ENCODE measurements at regions not wholly inside any gene's neighbourhood (a gene's known extent, or its start where the extent isn't known, plus 50 kb on each side); places are given as distances from the start of the nearest gene placed in this dataset.

- TF ChIP-seq CTCF (conservative IDR thresholded peaks at IDR 0.05; ENCODE audit: low read depth, low read length) = no peak
- no peak overlapping the region for H3K4me3 ChIP-seq (ENCODE audit: low read depth, low read length)
- no peak for DNase-seq (ENCODE audit: low read depth)
Measured at GRCh38 chr2:188795762-188796161, 178.4 kb upstream of the COL3A1 start.

- H3K4me3 ChIP-seq (ENCODE audit: low read depth, low read length) = no peak overlapping the region
- DNase-seq (ENCODE audit: low read depth) = no peak
- TF ChIP-seq CTCF (conservative IDR thresholded peaks at IDR 0.05; ENCODE audit: low read depth, low read length) = no peak
Measured at GRCh38 chr2:188797371-188797770, 176.8 kb upstream of the COL3A1 start.

GRCh38 chr2:188798159-188798558 lies 176.0 kb upstream of the COL3A1 start:
- DNase-seq (ENCODE audit: low read depth) = no peak
- TF ChIP-seq CTCF (conservative IDR thresholded peaks at IDR 0.05; ENCODE audit: low read depth, low read length) = no peak
- no peak overlapping the region for H3K4me3 ChIP-seq (ENCODE audit: low read depth, low read length)

- H3K4me3 ChIP-seq (ENCODE audit: low read depth, low read length) = no peak overlapping the region
- no peak for TF ChIP-seq CTCF (conservative IDR thresholded peaks at IDR 0.05; ENCODE audit: low read depth, low read length)
- DNase-seq (ENCODE audit: low read depth) = no peak
Measured at GRCh38 chr2:188805219-188805618, 169.0 kb upstream of the COL3A1 start.

GRCh38 chr2:188808947-188809355 lies 165.2 kb upstream of the COL3A1 start:
- TF ChIP-seq CTCF (conservative IDR thresholded peaks at IDR 0.05; ENCODE audit: low read depth, low read length) = no peak
- no peak for DNase-seq (ENCODE audit: low read depth)
- H3K4me3 ChIP-seq (ENCODE audit: low read depth, low read length) = no peak overlapping the region

- TF ChIP-seq CTCF (conservative IDR thresholded peaks at IDR 0.05; ENCODE audit: low read depth, low read length) = no peak
- H3K4me3 ChIP-seq (ENCODE audit: low read depth, low read length) = no peak overlapping the region
- DNase-seq (ENCODE audit: low read depth) = no peak
Measured at GRCh38 chr2:188810586-188810985, 163.6 kb upstream of the COL3A1 start.

- TF ChIP-seq CTCF (conservative IDR thresholded peaks at IDR 0.05; ENCODE audit: low read depth, low read length) = no peak
- no peak for DNase-seq (ENCODE audit: low read depth)
Measured at GRCh38 chr2:188811522-188811921, 162.7 kb upstream of the COL3A1 start.

More at GRCh38 chr2:188811522-188811921, 162.7 kb upstream of the COL3A1 start:
- H3K4me3 ChIP-seq (ENCODE audit: low read depth, low read length) = no peak overlapping the region

Measured in epithelial cell of proximal tubule (primary cell).